C1 segment of cervical spinal cord (tissue), 14 donors: ENCODE measurements at regions not wholly inside any gene's neighbourhood (a gene's known extent, or its start where the extent isn't known, plus 50 kb on each side); places are given as distances from the start of the nearest gene placed in this dataset.
"Not testable (repeated sequence)": the region's sequence is repeated elsewhere in the genome, so short reads cannot be mapped to it uniquely, and the experiment has no call there.

Source experiments
- DNase-seq, 14 donors: peaks; one replicate each; lab custom pipeline; 2025; lab: John Stamatoyannopoulos, UW

DNA sequence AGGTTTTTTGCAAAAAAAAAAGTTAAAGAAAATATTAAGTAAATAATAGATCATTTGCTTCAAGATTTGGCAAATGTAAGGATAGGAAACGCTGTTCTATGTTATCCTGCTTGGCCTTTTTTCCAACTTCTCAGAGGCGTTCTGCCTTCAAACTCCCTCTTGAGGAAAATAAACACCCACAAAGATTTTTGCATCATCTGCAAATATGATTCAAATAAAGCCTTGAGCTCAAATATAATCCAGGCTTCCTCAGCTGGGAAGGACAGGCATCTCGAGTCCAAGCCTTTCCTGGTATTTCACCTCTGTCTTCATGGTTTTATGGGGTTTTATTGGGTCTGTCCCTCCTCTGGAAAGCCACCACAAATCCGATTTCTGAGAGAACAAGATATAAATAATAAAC lies 67.7 kb upstream of the PTPN1 start:
- DNase-seq: no peak

DNA sequence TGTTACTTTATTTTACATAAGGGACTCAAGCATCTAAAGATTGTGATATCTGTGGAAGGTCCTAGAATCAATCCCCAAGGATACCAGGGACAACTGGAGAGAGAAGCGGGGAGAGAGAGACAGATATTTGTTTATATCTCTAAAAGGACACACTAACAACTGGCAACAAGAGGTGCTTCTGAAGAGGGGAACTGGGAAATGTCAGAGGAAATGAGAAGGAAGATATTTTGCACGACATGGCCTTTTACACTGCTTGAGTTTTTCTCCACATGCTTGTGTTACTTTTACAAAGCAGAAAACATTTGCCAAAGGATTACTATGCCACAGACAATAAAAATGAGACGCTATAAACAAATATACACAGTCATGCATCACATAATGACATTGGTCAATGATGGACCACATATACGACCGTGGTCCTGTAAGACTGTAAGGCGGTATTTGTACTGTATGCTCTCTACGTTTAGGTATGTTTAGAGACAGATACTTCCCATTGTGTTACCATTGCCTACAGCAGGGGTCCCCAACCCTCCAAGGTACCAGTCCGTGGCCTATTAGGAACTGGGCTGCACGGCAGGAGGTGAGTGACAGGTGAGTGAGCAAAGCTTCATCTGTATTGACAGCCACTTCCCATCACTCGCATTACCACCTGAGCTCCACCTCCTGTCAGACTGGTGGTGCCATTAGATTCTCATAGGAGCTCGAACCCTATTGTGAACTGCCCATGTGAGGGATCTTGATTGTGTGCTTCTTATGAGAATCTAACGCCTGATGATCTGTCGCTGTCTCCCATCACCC lies 64.6 kb upstream of the PTPN1 start:
- DNase-seq: no peak

DNA sequence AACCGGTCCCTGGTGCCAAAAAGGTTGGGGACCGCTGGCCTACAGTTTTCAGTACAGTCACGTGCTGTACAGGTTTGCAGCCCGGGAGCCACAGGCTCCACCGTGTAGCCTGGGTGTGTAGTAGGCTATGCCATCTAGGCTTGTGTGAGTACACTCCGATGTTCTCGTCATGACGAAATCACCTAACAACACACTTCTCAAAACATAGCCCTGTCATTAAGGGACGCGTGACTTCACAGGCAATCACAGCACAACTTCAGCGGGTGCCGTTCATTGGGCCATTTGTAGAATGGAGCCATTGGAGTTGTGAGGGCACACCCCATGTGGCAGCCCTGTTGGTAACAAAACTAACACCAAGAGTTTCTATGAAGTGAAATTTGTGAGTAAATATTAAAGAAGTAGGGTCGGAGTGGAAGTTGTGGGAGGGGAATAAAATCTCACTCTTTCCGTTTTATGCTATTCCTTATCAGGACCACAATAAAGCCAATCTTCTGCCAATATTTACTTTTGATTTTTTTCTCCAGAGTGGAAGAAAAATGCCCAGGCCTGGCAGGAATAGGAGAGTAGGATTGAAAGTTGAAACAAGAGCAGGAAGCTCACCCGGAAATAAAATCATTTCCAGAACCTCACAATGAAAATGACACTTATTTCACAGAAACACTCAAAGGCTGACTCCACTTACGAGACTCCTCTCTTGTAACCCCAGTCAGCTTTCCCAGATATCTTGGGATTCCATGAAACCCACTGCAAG lies 63.7 kb upstream of the PTPN1 start:
- no peak for DNase-seq

DNA sequence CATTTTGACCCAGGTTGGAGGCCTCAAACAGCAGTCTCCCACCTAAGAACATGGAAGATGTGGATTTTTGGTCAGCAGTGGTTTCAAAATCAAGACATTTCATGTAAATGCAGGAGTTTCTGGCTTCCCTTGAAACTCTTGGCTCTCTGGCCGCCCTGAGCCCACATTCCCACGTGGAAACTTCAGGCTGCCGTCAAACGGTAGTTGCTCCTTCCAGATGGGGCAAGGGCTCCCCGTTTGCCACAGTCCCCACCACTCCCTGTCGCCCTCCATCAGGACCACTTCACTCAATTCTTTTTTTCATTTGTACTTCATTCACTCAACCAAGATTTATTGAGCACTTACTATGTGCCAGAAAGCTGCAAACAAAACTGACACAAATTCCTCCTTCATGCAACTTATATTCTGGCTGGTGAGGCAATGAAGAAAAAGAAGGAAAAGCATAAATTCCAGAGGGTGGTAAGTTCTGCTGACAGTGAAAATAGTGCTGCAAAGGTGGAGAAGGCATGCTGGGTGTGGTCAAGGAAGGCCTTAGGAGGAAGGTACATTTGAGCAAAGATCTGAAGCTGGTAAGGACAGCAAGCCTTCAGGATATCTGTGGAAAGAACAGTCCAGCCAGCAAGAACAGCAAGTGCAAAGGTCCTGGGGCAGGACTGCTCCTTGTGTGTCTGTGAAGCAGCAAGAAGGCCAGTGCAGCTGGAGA lies 62.9 kb upstream of the PTPN1 start:
- DNase-seq: no peak

DNA sequence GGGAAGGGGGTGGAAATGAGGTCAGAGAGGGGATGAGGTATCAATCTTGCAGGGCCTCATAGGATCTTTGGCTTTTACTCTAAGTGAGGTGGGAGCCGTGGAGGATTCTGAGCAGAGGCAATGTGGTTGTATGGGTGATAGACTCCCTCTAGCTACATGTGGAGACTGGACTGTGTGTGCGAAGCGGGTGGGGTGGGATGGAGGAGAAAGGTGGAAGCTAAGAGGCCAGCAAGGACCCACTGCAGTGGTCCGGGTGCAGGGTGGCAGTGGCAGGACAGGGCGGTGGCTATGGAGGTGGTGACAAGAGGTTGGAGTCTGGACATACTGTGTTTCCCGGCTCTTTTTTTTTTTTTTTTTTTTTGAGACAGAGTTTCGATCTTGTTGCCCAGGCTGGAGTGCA lies 62.4 kb upstream of the PTPN1 start:
- no peak for DNase-seq

DNA sequence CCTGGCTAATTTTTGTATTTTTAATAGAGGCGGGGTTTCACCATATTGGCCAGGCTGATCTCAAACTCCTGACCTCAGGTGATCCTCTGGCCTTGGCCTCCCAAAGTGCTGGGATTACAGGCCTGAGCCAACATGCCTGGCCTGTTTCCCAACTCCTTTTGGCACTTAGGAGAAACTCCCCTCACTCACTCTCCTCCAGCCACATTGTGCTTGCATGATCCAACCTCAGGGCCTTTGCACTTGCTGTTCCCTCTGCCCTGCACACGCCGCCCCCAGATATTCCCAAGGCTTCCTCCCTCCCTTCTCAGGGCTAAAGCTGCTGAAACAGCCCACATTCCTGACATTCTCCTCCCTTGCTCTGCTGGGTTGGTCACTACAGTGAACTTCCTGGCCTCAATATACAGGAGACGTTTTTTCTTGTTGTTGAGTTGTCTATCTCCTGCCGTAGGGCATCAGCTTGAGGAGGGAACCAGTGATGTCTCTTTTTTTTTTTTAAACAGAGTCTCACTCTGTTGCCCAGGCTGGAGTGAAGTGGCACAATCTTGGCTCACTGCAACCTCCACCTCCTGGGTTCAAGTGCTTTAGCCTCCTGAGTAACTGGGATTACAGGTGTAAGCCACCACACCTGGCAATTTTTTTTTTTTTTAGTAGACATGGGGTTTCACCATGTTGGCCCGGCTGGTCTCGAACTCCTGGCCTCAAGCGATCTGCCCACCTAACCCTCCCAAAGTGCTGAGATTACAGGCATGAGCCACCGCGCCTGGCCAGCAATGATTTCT lies 61.4 kb upstream of the PTPN1 start:
- not testable (repeated sequence) for DNase-seq

DNA sequence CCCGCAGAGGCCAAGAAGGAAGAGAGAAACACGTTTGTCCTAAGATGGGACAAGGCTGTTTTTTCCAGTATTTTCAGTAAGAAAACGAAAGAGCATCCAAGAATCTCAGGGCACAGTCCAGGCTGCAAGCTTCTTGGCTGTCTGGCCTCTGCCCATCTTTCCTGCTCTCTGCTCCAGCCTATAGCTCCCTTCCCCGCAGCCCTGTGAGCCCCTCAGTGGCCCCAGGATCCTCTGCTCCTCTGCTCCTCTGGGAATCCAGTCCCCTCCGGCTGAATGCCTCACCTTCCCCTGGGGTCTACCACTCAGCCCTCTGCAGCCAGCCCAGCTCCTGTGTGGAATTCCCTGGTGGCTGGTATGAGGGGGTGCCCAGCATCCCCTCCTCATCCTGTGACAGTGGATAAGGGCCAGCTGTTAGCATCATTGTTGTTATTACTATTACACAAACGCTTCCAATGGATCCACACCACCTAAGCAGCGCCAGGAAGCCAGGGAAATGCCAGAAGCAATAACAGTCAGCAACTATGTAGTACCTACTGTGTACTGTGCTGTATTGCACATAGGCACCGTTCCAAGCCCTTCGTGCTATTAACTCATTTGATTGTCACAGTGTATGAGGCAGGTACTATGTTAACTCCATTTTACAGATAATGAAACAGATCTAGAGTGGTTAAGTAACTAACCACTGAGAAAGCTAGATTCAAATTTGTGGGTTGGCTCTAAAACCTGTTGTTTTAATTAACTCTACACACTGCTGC lies 60.3 kb upstream of the PTPN1 start:
- DNase-seq: no peak

DNA sequence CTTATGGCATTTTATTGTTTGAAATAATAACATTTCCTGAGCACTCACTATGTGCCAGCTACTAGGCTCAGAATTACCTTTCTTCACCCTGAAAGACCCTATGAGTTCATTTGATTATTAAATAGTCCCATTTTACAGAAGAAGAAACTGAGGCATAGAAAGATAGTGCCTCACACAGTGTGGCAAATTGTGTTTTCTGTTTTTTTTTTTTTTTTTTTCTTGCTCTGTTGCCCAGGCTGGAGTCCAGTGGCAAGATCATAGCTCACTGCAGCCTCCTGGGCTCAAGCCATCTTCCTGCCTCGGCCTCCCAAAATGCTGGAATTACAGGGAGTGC lies 59.7 kb upstream of the PTPN1 start:
- no peak for DNase-seq

DNA sequence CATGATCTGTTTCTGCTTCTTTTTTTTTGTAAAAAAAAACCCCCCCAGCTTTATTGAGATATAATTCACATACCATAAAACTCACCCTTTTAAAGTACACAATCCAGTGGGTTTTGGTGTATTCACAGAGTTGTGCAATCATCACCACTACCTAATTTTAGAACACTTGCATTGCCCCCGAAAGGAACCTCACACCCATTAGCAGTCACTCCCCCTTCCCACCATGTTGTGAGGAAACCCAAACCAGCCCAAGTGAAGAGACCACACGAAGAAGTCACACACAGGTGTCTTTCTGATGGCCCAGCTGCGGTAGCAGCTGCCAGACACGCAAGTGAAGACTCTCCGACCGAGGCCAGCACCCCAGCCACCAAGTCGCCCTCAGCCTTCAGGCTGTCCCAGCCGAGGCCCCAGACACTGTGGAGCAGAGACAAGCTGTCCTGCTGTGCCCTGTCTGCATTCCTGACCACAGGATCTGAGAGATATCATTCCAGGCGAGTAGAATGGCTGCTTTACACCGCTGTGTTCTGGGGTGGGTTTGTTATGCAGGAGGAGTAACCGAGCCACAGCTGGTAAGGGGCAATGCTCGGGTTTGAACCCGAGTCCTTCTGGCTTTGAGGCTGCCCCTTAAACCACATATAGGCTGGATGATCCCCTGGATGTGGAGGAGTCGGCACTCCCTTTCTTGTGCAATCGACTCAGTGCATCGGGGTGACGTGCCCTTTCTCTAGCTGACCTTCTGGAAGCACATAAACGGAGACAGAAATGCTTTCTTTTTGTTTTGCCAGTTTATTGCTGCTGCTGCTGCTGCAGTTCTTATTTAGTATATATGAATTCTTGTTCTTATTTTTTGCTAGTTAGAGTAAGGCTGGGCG lies 59.1 kb upstream of the PTPN1 start:
- DNase-seq: no peak

DNA sequence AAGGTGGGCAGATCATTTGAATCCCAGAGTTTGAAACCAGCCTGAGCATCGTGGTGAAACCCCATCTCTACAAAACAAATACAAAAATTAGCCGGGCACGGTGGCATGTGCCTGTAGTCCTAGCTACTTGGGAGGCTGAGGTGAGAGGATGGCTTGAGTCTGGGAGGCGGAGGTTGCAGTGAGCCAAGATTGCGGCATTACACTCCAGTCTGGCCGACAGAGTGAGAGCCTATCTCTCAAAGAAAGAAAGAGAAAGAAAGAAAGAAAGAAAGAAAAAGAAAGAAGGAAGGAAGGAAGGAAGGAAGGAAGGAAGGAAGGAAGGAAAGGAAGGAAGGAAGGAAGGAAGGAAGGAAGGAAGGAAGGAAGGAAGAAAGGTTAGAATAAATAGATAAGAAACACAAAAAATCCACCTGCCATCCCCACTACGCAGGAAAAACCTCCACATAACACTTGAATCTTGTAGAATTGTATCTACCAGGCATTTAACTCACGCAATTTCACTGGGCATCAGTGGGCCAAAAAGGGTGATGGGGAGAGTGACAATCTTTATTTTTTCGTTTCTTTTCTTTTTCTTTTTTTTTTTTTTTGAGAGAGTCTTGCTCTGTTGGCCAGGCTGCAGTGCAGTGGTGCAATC lies 58.3 kb upstream of the PTPN1 start:
- not testable (repeated sequence) for DNase-seq

DNA sequence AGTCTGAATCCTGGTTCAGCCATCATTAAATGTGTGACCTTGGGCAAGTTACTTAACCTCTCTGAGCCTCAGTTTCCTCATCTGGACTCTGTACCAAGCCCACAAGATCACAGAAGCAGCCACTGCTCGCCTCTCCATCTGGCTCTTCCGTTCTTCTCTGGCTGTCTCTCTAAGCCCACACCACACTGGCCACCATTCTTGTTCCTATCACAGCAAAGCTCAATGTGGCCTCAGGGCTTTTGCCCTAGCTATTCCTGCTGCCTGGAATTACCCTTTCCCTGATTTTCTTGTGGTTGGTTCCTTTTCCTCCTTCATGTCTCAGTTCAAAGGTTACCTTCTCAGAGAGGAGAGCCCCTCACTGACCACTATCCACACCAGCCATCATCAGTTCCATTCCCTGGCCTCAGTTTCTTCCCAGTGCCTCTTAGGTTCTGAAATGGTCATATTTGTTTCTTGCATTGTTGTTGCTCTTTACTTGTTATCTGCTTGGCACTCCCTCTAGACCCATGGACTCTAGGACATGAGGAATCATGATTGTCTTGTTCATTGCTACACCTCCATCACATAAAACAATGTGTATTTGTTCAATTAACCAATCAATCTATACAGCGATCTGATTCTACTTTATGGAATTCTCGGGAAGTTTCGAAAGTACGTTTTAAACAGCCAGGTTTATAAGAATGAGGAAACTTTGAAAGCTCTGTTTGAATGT lies 56.5 kb upstream of the PTPN1 start:
- no peak for DNase-seq

DNA sequence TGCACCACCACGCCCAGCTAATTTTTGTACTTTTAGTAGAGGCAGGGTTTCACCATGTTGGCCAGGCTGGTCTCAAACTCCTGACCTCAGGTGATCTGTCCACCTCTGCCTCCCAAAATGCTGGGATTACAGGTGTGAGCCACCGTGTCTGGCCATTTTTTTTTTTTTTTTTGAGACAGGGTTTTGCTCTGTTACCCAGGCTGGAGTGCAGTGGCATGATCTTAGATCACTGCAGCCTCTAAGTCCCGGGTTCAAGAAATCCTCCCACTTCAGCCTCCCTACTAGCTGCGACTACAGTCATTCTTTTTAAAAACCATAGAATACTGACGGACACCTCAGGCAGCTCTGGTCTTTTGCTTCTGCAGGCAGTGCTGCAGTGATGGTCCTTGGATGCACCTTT lies 54.9 kb upstream of the PTPN1 start:
- DNase-seq: not testable (repeated sequence)

DNA sequence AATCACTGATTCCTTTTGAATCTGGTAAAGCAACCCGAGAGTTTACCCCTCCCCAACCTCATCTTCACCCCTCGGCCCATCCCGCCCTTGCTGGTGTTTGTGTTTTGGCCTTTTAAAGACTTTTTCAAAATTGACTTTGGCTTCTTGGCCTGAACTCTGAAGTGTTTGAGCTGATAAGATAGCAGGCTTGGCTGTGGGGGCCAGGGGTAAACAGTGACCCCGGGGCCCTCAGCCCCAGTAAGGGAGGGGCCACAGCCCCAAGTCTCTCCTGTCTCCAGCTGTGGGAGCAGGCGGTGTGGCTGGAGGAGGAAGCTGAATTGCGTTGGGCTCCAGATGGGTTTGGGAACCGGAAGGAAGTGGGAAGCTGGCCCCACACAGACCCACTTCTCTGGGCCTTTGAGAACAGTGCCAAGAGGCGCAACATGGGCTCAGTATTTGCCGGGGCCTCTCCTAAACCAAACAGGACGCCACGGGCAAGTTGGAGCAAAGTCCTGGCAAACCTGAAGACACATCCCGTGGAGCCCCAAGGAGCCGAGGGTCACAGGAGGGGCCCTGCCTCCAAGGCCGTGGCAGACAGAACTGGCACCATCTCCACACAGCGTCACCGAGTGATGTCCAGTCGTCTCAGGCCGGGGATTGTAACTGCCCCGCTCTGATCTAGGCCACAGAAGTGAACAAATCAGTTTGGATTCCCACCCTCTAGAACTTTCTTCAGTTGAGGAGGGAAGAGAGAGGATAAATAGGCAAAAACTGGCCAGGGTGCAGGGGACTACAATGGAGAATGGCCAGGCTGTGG lies 54.3 kb upstream of the PTPN1 start:
- no peak for DNase-seq

DNA sequence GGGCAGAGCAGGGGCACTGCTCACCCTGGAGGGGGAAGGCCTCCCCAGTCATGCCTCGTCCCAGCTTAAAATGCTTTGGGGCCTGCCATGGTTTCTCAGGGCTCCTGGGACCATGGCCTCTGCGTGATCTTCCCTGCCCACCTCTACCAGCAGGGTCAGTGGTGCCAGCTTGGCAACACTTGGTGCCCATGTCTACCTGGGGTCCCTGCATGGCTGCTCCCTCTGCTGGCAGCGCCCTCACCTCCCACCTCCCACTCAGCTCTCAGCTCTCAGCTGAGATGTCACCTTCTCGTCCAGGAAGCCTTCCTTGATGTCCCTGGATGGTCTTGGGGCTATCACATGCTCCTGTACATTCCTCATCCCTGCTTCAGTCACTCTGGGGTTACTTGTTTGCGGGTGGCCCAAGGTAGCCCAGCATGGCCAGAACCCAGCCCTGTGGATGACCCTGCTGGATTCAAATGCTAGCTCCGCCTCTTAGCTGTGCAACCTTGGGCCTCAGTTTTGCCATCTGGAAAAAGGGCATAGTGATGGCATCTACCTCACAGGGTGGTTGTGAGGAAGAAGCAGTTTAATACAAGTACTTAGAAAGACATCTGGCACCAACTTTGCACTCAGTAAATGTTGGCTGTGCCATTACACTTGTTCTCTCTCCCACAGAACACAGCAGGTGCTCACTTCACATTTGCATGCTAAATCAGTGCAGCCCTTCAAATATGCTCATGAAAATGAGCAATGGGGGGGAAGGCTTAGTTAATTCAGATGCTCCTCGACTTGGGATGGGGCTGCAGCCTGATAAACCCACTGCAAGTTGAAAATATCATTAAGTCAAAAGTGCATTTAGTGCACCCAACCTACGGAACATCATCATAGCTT lies 53.5 kb upstream of the PTPN1 start:
- DNase-seq: no peak

DNA sequence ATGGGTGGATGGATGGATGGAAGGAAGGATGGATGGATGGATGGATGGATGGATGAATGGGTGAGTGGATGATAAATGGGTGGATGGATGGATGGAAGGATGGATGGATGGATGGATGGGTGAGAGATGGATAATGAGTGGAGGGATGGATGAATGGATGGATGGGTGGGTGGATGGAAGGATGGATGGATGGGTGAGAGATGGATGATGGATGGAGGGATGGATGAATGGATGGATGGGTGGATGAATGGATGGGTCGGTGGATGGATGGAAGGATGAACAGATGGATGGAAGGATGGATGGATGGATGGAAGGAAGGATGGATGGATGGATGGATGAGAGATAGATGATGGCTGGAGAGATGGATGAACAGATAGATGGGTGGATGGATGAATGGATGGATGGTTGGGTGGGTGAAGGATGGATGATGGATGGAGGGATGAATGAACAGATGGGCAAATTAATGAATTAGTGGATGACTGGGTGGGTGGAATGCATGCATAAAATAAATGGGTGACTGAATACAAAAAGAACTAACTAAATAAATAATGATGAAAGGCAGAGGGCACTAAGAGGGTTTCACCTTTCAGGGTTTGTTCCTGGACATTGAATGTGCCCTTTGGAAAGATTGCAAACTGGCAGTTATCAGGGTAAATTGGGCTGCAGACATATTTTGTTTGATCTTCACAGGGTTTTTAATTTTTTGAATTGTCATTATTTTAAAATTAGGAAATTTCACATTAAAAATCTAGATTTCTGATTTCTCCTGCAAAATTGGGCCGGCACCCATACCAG lies 50.9 kb upstream of the PTPN1 start:
- DNase-seq: no peak

DNA sequence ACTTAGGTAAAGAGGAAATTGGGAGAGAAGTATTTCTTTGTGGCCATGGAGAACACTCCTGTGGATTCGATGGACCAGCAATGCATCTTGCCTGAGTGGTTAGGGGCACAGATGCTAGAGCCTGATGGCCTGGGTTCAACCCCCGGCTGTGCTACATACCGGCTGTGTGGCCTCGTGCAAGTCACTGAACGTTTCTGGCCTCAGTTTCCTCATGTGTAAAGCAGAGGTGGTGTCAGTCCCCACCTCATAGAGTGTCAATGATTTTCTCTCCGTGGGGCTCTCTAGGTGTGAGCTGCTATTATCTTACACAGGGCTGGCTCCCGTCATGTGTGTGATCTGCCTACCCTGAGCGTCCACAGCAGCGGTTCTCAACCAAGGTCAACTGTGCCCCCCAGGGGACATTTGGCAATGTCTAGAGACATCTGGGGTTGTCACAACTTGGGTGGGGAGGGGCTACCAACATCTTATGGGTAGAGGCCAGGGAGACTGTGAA lies 50.0 kb upstream of the PTPN1 start:
- DNase-seq: no peak
